ENCODE measurements at regions not wholly inside any gene's neighbourhood (a gene's known extent, or its start where the extent isn't known, plus 50 kb on each side); places are given as distances from the start of the nearest gene placed in this dataset.

DNA sequence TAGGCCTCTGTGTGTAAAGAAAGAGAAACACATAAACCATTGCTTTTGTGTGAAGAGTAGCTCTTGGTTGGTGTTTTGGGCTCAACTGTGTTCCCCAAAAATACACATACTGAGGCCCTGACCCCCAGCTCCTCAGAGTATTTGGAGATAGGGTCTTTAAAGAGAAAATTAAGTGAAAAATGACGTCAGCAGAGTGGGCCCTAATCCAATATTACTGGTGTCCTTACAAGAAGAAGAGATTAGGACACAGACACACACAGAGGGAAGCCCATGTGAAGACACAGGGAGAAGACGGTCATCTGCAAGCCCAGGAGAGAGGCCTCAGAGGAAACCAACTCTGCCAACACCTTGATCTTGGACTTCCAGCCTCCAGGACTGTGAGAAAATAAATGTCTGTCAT is 76.9 kb upstream of the PGBD5 start:
- H3K4me3 ChIP-seq: no peak overlapping the region
- H3K36me3 ChIP-seq: no peaks in the 10 kb centered on the region
- no peaks in the 10 kb centered on the region for H3K27me3 ChIP-seq
- H3K9me3 ChIP-seq (ENCODE audit: low read depth): no peaks in the 10 kb centered on the region
- no peak for DNase-seq (ENCODE audit: low read depth in 1 of 2, low spot score in 1 of 2)
- no peak overlapping the region for H3K27ac ChIP-seq
- no peaks in the 10 kb centered on the region for H3K4me1 ChIP-seq (ENCODE audit: low read depth)
- TF ChIP-seq, protein P1, sequence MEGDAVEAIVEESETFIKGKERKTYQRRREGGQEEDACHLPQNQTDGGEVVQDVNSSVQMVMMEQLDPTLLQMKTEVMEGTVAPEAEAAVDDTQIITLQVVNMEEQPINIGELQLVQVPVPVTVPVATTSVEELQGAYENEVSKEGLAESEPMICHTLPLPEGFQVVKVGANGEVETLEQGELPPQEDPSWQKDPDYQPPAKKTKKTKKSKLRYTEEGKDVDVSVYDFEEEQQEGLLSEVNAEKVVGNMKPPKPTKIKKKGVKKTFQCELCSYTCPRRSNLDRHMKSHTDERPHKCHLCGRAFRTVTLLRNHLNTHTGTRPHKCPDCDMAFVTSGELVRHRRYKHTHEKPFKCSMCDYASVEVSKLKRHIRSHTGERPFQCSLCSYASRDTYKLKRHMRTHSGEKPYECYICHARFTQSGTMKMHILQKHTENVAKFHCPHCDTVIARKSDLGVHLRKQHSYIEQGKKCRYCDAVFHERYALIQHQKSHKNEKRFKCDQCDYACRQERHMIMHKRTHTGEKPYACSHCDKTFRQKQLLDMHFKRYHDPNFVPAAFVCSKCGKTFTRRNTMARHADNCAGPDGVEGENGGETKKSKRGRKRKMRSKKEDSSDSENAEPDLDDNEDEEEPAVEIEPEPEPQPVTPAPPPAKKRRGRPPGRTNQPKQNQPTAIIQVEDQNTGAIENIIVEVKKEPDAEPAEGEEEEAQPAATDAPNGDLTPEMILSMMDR (IDR thresholded peaks at IDR 0.05; ENCODE audit: low read depth, low read length): no peak

GRCh38 chr1:230502306-230502705 is 76.2 kb upstream of the PGBD5 start:
- Histone ChIP-seq H3K36me3 (no peaks in the 10 kb centered on the region), H3K9me3 (ENCODE audit: low read depth) (no peaks in the 10 kb centered on the region), H3K27ac (no peak overlapping the region), H3K4me1 (ENCODE audit: low read depth) (no peaks in the 10 kb centered on the region), H3K27me3 (no peaks in the 10 kb centered on the region), H3K4me3 (no peak overlapping the region)
- DNase-seq (ENCODE audit: low read depth in 1 of 2, low spot score in 1 of 2): no peak
- TF ChIP-seq, protein P1 (IDR thresholded peaks at IDR 0.05; ENCODE audit: low read depth, low read length): no peak

DNA sequence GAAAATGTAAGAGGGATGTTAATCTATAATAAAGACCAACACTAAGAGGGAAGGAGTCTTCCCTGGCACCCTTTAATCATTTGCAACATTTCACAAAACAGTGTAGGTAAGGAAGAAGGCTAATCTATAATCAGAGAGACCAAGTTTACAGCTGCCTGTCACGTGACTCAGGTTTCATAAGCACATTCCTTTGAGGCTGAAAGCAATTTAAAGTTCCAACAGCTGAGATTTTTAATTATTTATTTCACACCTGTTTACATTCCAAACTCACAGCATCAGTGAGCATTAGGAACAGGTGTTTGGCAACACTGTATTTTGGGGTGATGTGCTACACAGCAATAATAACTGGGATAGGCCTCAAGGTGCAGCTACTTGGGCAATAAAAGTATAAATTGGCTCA is 75.7 kb upstream of the PGBD5 start:
- TF ChIP-seq, protein P1 (IDR thresholded peaks at IDR 0.05; ENCODE audit: low read depth, low read length): no peak
- no peaks in the 10 kb centered on the region for H3K9me3 ChIP-seq (ENCODE audit: low read depth)
- no peaks in the 10 kb centered on the region for H3K4me1 ChIP-seq (ENCODE audit: low read depth)
- DNase-seq (ENCODE audit: low read depth in 1 of 2, low spot score in 1 of 2): no peak
- no peak overlapping the region for H3K27ac ChIP-seq
- no peaks in the 10 kb centered on the region for H3K27me3 ChIP-seq
- no peaks in the 10 kb centered on the region for H3K36me3 ChIP-seq
- H3K4me3 ChIP-seq: no peak overlapping the region

GRCh38 chr1:230501242-230501641 is 75.1 kb upstream of the PGBD5 start:
- TF ChIP-seq, protein P1 (IDR thresholded peaks at IDR 0.05; ENCODE audit: low read depth, low read length): no peak
- no peak for DNase-seq (ENCODE audit: low read depth in 1 of 2, low spot score in 1 of 2)
- Histone ChIP-seq H3K27me3 (no peaks in the 10 kb centered on the region), H3K4me1 (ENCODE audit: low read depth) (no peaks in the 10 kb centered on the region), H3K4me3 (no peak overlapping the region), H3K27ac (no peak overlapping the region), H3K9me3 (ENCODE audit: low read depth) (no peaks in the 10 kb centered on the region), H3K36me3 (no peaks in the 10 kb centered on the region)

DNA sequence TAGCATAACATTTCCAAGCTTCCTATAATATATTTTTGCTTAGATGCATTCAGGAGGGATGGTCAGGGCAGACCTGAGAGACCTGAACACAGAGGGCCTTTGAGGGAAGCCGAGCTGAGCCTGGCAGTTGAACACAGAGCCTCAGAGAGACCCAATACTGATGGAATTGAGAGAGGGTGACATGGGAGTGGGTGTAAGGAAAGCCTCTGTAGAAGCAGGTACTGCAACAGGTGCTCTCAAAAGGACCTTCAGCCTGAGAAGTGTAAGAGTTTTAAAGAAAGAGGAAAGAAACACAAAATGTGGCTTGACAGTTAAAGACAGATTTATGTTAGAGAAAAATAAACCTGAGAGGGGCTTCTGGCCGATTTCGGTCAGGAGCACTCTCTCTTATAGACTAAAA is 73.9 kb upstream of the PGBD5 start:
- H3K4me3 ChIP-seq: no peak overlapping the region
- DNase-seq (ENCODE audit: low read depth in 1 of 2, low spot score in 1 of 2): no peak
- TF ChIP-seq, protein P1 (IDR thresholded peaks at IDR 0.05; ENCODE audit: low read depth, low read length): no peak
- H3K9me3 ChIP-seq (ENCODE audit: low read depth): no peaks in the 10 kb centered on the region
- no peak overlapping the region for H3K27ac ChIP-seq
- H3K4me1 ChIP-seq (ENCODE audit: low read depth): no peaks in the 10 kb centered on the region
- H3K36me3 ChIP-seq: no peaks in the 10 kb centered on the region
- H3K27me3 ChIP-seq: peaks cover 3% of the 10 kb centered on the region

DNA sequence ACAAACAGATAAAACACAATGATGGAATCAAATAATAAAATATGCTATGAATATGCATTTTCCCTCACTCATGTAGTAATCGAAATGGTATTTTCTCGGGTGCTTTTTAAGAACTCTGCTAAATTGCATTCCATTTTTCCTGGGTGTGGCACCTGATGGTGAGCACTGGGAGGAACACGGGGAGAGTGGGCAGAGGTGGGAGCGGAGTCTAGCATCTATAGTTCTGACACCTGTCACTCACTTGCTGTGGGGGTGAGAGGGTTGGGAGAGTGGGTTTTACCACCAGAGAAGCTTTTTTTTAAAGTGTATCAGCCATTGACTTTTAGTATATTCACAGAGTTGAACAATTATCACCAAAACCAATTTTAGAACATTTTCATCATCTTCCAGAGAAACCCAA is 73.4 kb upstream of the PGBD5 start:
- DNase-seq (ENCODE audit: low read depth in 1 of 2, low spot score in 1 of 2): no peak
- TF ChIP-seq, protein P1 (IDR thresholded peaks at IDR 0.05; ENCODE audit: low read depth, low read length): no peak
- H3K4me1 ChIP-seq (ENCODE audit: low read depth): no peaks in the 10 kb centered on the region
- H3K27me3 ChIP-seq: peaks cover 6% of the 10 kb centered on the region
- no peaks in the 10 kb centered on the region for H3K36me3 ChIP-seq
- no peak overlapping the region for H3K27ac ChIP-seq
- no peak overlapping the region for H3K4me3 ChIP-seq
- H3K9me3 ChIP-seq (ENCODE audit: low read depth): no peaks in the 10 kb centered on the region
